ENCODE measurements at regions not wholly inside any gene's neighbourhood (a gene's known extent, or its start where the extent isn't known, plus 50 kb on each side); places are given as distances from the start of the nearest gene placed in this dataset.
"Not testable (repeated sequence)": the region's sequence is repeated elsewhere in the genome, so short reads cannot be mapped to it uniquely, and the experiment has no call there.

- peaks cover 12% of the 10 kb centered on the region for H3K27me3 Mint-ChIP-seq
- H3K9ac ChIP-seq (ENCODE audit: low read length); H3K27ac ChIP-seq (ENCODE audit: low read length in 2 of 2); H3K4me1 ChIP-seq (ENCODE audit: control insufficient read depth in 2 of 2, insufficient read depth in 2 of 2, low read length in 2 of 2); H3K4me3 ChIP-seq (ENCODE audit: control extremely low read depth in 1 of 5, extremely low read depth in 1 of 5, insufficient read depth in 1 of 5, low read depth in 2 of 5, low read length in 4 of 5); H3K27me3 ChIP-seq (replicated peaks in 1 of 4; ENCODE audit: control extremely low read depth in 1 of 4, control insufficient read depth in 3 of 4, insufficient read depth in 4 of 4, low read length in 3 of 4); H3K9me3 ChIP-seq (ENCODE audit: control extremely low read depth in 1 of 3, control insufficient read depth in 2 of 3, insufficient read depth in 1 of 3, low read length in 2 of 3); ATAC-seq (ENCODE audit: low read depth); H2AFZ ChIP-seq (ENCODE audit: insufficient read depth, low read depth, low read length, poor library complexity, severe bottlenecking); H3K27ac Mint-ChIP-seq; H3K9me3 Mint-ChIP-seq (ENCODE audit: insufficient read depth); CTCF ChIA-PET; H3K79me2 ChIP-seq (ENCODE audit: control insufficient read depth, insufficient read depth, low read length); H3K4me1 Mint-ChIP-seq; POLR2A ChIA-PET; H4K20me1 ChIP-seq (ENCODE audit: control insufficient read depth, insufficient read depth, low read length, poor library complexity, severe bottlenecking); H3K4me2 ChIP-seq (replicated peaks; ENCODE audit: low read depth, low read length, poor library complexity, severe bottlenecking); DNase-seq; H3K36me3 ChIP-seq (replicated peaks in 1 of 2; ENCODE audit: control extremely low read depth in 1 of 2, control insufficient read depth in 1 of 2, extremely low read depth in 1 of 2, insufficient read depth in 2 of 2, low read length in 1 of 2); intact Hi-C loops (cut with micrococcal nuclease): not testable (repeated sequence)
- 90% methylated on average over 5 of the region's 6 CpGs for WGBS (ENCODE audit: insufficient coverage)
- H3K4me3 Mint-ChIP-seq, result peak overlapping the region; percentile 76
Measured at GRCh38 chr7:97928844-97929243, 56.6 kb upstream of the ASNS start.

DNA sequence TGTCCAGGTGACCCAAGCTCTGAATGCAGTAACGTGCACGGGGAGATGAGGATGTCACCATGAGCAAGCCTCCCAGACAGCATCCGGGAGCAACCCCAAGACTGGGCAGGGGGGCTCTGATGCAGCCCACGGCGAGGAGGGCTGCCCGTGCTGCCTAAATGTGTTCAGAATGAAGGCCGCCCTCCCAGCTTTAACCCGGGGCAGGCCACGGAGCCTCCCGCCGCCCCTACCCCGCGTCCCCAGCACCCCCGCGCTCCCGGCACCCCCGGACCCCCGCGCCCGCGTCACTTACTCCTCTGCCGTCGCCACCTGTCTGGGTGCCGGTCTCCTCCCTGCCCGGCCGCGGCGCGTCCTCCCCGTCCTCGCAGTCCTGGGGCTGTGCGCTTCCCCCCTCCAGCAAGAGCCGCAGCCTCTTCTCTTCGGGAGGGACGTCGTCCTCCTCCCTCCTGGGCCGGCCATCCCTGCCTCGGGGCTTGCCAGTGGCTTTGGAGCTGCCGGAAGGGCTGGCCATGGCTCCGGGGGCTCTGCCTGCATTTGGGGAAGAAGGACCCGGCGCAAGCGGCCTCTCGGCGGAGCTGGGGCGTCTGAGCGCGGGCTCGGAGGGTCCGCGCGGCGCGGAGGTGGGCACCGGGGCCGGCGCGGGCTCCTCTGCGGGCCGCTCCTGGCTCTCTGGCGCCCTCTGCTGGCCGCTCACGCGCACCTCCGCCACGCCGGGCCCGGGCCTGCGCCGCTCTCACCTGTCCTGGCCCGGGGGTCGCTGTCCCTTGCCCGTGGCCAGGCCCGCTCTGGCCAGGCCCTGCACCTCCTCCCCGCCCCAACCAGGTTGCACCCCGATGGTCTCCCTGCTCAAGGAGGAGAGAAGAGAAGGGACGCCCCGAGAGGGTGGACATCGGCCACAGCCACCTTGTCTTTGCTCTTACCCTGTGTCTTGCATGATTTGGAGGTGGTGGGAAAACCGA lies 55.9 kb upstream of the ASNS start:
- H2AFZ ChIP-seq (ENCODE audit: insufficient read depth, low read depth, low read length, poor library complexity, severe bottlenecking), result peak overlapping the region; percentile 58
- H3K9me3 Mint-ChIP-seq (ENCODE audit: insufficient read depth); H3K36me3 ChIP-seq (replicated peaks in 1 of 2; ENCODE audit: control extremely low read depth in 1 of 2, control insufficient read depth in 1 of 2, extremely low read depth in 1 of 2, insufficient read depth in 2 of 2, low read length in 1 of 2); H3K27ac Mint-ChIP-seq; H4K20me1 ChIP-seq (ENCODE audit: control insufficient read depth, insufficient read depth, low read length, poor library complexity, severe bottlenecking); POLR2A ChIA-PET; H3K4me1 ChIP-seq (ENCODE audit: control insufficient read depth in 2 of 2, insufficient read depth in 2 of 2, low read length in 2 of 2); intact Hi-C loops (cut with micrococcal nuclease); H3K27me3 ChIP-seq (replicated peaks in 1 of 4; ENCODE audit: control extremely low read depth in 1 of 4, control insufficient read depth in 3 of 4, insufficient read depth in 4 of 4, low read length in 3 of 4); H3K27ac ChIP-seq (ENCODE audit: low read length in 2 of 2); H3K79me2 ChIP-seq (ENCODE audit: control insufficient read depth, insufficient read depth, low read length); H3K4me1 Mint-ChIP-seq; CTCF ChIA-PET; H3K9me3 ChIP-seq (ENCODE audit: control extremely low read depth in 1 of 3, control insufficient read depth in 2 of 3, insufficient read depth in 1 of 3, low read length in 2 of 3): not testable (repeated sequence)
- ATAC-seq (ENCODE audit: low read depth), result peak; percentile 49
- TF ChIP-seq CTCF (IDR thresholded peaks at IDR 0.05), result peak; percentile 77
- H3K4me2 ChIP-seq (replicated peaks; ENCODE audit: low read depth, low read length, poor library complexity, severe bottlenecking), result peak overlapping the region; percentile 64
- H3K9ac ChIP-seq (ENCODE audit: low read length), result peak overlapping the region; percentile 54
- WGBS (ENCODE audit: insufficient coverage), result 4% methylated on average over 65 of the region's 80 CpGs
- peak overlapping the region; percentile 76 for H3K4me3 Mint-ChIP-seq
- H3K4me3 ChIP-seq (ENCODE audit: control extremely low read depth in 1 of 5, extremely low read depth in 1 of 5, insufficient read depth in 1 of 5, low read depth in 2 of 5, low read length in 4 of 5), result peak overlapping the region in 3 of 5 experiments; percentile 32 to 48 (median 42)
- peaks cover 12% of the 10 kb centered on the region for H3K27me3 Mint-ChIP-seq
- DNase-seq, result peak; percentile 72

Data from B cell (primary cell).